Thyroid gland (tissue), 4 donors: ENCODE measurements at regions not wholly inside any gene's neighbourhood (a gene's known extent, or its start where the extent isn't known, plus 50 kb on each side); places are given as distances from the start of the nearest gene placed in this dataset.

ENCODE experiments used
- CTCF ChIP-seq, 6 experiments: fragments of 200-600 bp in 3 of 6; fragments of 450-650 bp in 3 of 6; sonication (generic) in 3 of 6; IDR thresholded peaks; one replicate each; pipeline ENCODE4 v1.5.1; 2016 to 2019; ENCODE audit warnings: antibody characterized with exemption in 6 of 6, mild to moderate bottlenecking in 2 of 6, inconsistent platforms in 1 of 6, moderate library complexity in 1 of 6
- POLR2A ChIP-seq, 2 donors: fragments of 450-650 bp; IDR thresholded peaks; one replicate each; pipeline ENCODE4 v1.6.1; 2017; ENCODE audit warnings: antibody characterized with exemption in 2 of 2, mild to moderate bottlenecking in 2 of 2, moderate library complexity in 1 of 2

- TF ChIP-seq CTCF (IDR thresholded peaks at IDR 0.05) (no peak), POLR2A (IDR thresholded peaks at IDR 0.05) (no peak)
Measured at GRCh38 chr4:108317377-108317776, 148.6 kb upstream of the LEF1 start.
